UCSD-AML1 (cell line): ENCODE measurements at regions not wholly inside any gene's neighbourhood (a gene's known extent, or its start where the extent isn't known, plus 50 kb on each side); places are given as distances from the start of the nearest gene placed in this dataset.
"Not testable (repeated sequence)": the region's sequence is repeated elsewhere in the genome, so short reads cannot be mapped to it uniquely, and the experiment has no call there.

Experiments used
- DNase-seq: peaks from one replicate; lab custom pipeline; 2025; ENCODE audit not compliant: unreplicated experiment; lab: John Stamatoyannopoulos, UW

GRCh38 chr4:144366425-144366824 lies 225.9 kb upstream of the GYPA start:
- no peak for DNase-seq

- DNase-seq, result no peak
These were observed 231.0 kb upstream of the GYPA start for GRCh38 chr4:144371485-144371884.

- no peak for DNase-seq
These were observed 233.5 kb upstream of the GYPA start for GRCh38 chr4:144374065-144374464.

- no peak for DNase-seq
These were observed 236.3 kb upstream of the GYPA start for GRCh38 chr4:144376866-144377265.

- DNase-seq, result no peak
These were observed 243.9 kb upstream of the GYPA start for GRCh38 chr4:144384408-144384807.

- DNase-seq, result no peak
These were observed 246.0 kb upstream of the HHIP start for GRCh38 chr4:144399927-144400326.

- DNase-seq, result no peak
These were observed 243.8 kb upstream of the HHIP start for GRCh38 chr4:144402176-144402575.

- DNase-seq, result no peak
These were observed 243.0 kb upstream of the HHIP start for GRCh38 chr4:144402999-144403398.

GRCh38 chr4:144403893-144404292 lies 242.1 kb upstream of the HHIP start:
- no peak for DNase-seq

- no peak for DNase-seq
These were observed 236.4 kb upstream of the HHIP start for GRCh38 chr4:144409525-144409924.

- DNase-seq, result no peak
These were observed 235.6 kb upstream of the HHIP start for GRCh38 chr4:144410230-144410783.

- DNase-seq, result no peak
These were observed 234.8 kb upstream of the HHIP start for GRCh38 chr4:144411119-144411518.

GRCh38 chr4:144411700-144412099 lies 234.3 kb upstream of the HHIP start:
- DNase-seq, result no peak

- no peak for DNase-seq
These were observed 224.9 kb upstream of the HHIP start for GRCh38 chr4:144421056-144421455.

GRCh38 chr4:144421839-144422565 lies 224.0 kb upstream of the HHIP start:
- DNase-seq, result no peak

GRCh38 chr4:144423930-144424329 lies 222.0 kb upstream of the HHIP start:
- DNase-seq, result no peak

- DNase-seq, result not testable (repeated sequence)
These were observed 219.9 kb upstream of the HHIP start for GRCh38 chr4:144426023-144426422.

- DNase-seq, result no peak
These were observed 203.2 kb upstream of the HHIP start for GRCh38 chr4:144442713-144443112.

- no peak for DNase-seq
These were observed 196.3 kb upstream of the HHIP start for GRCh38 chr4:144449611-144450010.

GRCh38 chr4:144450526-144450925 lies 195.4 kb upstream of the HHIP start:
- no peak for DNase-seq

- DNase-seq, result no peak
These were observed 194.0 kb upstream of the HHIP start for GRCh38 chr4:144451766-144452450.

GRCh38 chr4:144456196-144456595 lies 189.8 kb upstream of the HHIP start:
- no peak for DNase-seq
